DMS53 treated with DMSO at 0.1 percent for 48 hours (cell line): ENCODE measurements at regions not wholly inside any gene's neighbourhood (a gene's known extent, or its start where the extent isn't known, plus 50 kb on each side); places are given as distances from the start of the nearest gene placed in this dataset.

Experiments
- DNase-seq: peaks from one replicate; lab custom pipeline; 2025; ENCODE audit not compliant: unreplicated experiment; lab: John Stamatoyannopoulos, UW

- peak; percentile 59 for DNase-seq
These were observed 95.6 kb downstream of the RASSF10 start for GRCh38 chr11:13104619-13105236.

- DNase-seq: peak; percentile 59
These were observed 96.2 kb downstream of the RASSF10 start for GRCh38 chr11:13105237-13105844.

GRCh38 chr11:13107544-13108044, 98.5 kb downstream of the RASSF10 start:
- no peak for DNase-seq

- no peak for DNase-seq
These were observed 99.3 kb downstream of the RASSF10 start for GRCh38 chr11:13108416-13108815.

GRCh38 chr11:13109616-13110015, 100.5 kb downstream of the RASSF10 start:
- DNase-seq: no peak

- DNase-seq: no peak
These were observed 101.0 kb downstream of the RASSF10 start for GRCh38 chr11:13110145-13110544.

GRCh38 chr11:13110929-13111812, 102.1 kb downstream of the RASSF10 start:
- no peak for DNase-seq

GRCh38 chr11:13111813-13112130, 102.7 kb downstream of the RASSF10 start:
- no peak for DNase-seq

GRCh38 chr11:13114566-13115379, 105.7 kb downstream of the RASSF10 start:
- peak; percentile 96 for DNase-seq

- no peak for DNase-seq
These were observed 106.2 kb downstream of the RASSF10 start for GRCh38 chr11:13115380-13115675.

- no peak for DNase-seq
These were observed 107.4 kb downstream of the RASSF10 start for GRCh38 chr11:13116491-13116890.

GRCh38 chr11:13117344-13117743, 108.2 kb downstream of the RASSF10 start:
- no peak for DNase-seq

GRCh38 chr11:13118194-13118593, 109.1 kb downstream of the RASSF10 start:
- no peak for DNase-seq

- DNase-seq: no peak
These were observed 109.5 kb downstream of the RASSF10 start for GRCh38 chr11:13118650-13119049.

GRCh38 chr11:13119361-13119760, 110.2 kb downstream of the RASSF10 start:
- DNase-seq: no peak

GRCh38 chr11:13119941-13120520, 110.9 kb downstream of the RASSF10 start:
- DNase-seq: no peak

GRCh38 chr11:13120691-13121090, 111.6 kb downstream of the RASSF10 start:
- no peak for DNase-seq

- peak; percentile 97 for DNase-seq
These were observed 117.3 kb downstream of the RASSF10 start for GRCh38 chr11:13126430-13126829.

GRCh38 chr11:13127161-13127560, 118.0 kb downstream of the RASSF10 start:
- no peak for DNase-seq

GRCh38 chr11:13128354-13128753, 119.2 kb downstream of the RASSF10 start:
- no peak for DNase-seq

- DNase-seq: no peak
These were observed 125.0 kb downstream of the RASSF10 start for GRCh38 chr11:13134066-13134465.
